Smooth muscle cell (in vitro differentiated cells): ENCODE measurements at regions not wholly inside any gene's neighbourhood (a gene's known extent, or its start where the extent isn't known, plus 50 kb on each side); places are given as distances from the start of the nearest gene placed in this dataset.

Experiments used
- DNase-seq: peaks from one replicate; lab custom pipeline; 2025; ENCODE audit not compliant: unreplicated experiment; lab: John Stamatoyannopoulos, UW
- H2AFZ ChIP-seq: fragments of 200-600 bp; sonication (generic); 2 replicates; pipeline ENCODE4 v1.6.0; 2016; ENCODE audit warnings: antibody characterized with exemption, low read depth, mild to moderate bottlenecking
- H3F3A ChIP-seq: fragments of 200-600 bp; sonication (generic); 2 replicates; pipeline ENCODE4 v1.6.0; 2017; ENCODE audit warnings: antibody characterized with exemption, low read depth
- H3K27ac ChIP-seq: fragments of 200-600 bp; sonication (generic); 2 replicates; pipeline ENCODE4 v1.5.1; 2016; ENCODE audit warnings: low read depth, mild to moderate bottlenecking
- H3K27me3 ChIP-seq: fragments of 200-600 bp; sonication (generic); 2 replicates; pipeline ENCODE4 v1.6.1; 2016; ENCODE audit warnings: low read depth, mild to moderate bottlenecking
- H3K36me3 ChIP-seq: fragments of 200-600 bp; sonication (generic); 2 replicates; pipeline ENCODE4 v1.5.1; 2016; ENCODE audit warnings: low read depth
- H3K4me1 ChIP-seq: fragments of 200-600 bp; sonication (generic); 2 replicates; pipeline ENCODE4 v1.5.1; 2016; ENCODE audit warnings: low read depth
- H3K4me2 ChIP-seq: fragments of 200-600 bp; sonication (generic); 2 replicates; pipeline ENCODE4 v1.6.0; 2016; ENCODE audit warnings: mild to moderate bottlenecking
- H3K4me3 ChIP-seq: fragments of 200-600 bp; sonication (generic); 2 replicates; pipeline ENCODE4 v1.5.1; 2016; ENCODE audit warnings: mild to moderate bottlenecking
- H3K79me2 ChIP-seq: fragments of 200-600 bp; sonication (generic); 2 replicates; pipeline ENCODE4 v1.6.0; 2016; ENCODE audit warnings: low read depth, mild to moderate bottlenecking
- H3K9ac ChIP-seq: fragments of 200-600 bp; sonication (generic); 2 replicates; pipeline ENCODE4 v1.6.0; 2016; ENCODE audit warnings: low read depth
- H3K9me3 ChIP-seq: fragments of 200-600 bp; sonication (generic); replicated peaks from 2 replicates; pipeline ENCODE4 v1.5.1; 2016; ENCODE audit warnings: low read depth
- H4K20me1 ChIP-seq: fragments of 200-600 bp; sonication (generic); 2 replicates; pipeline ENCODE4 v1.6.0; 2016; ENCODE audit warnings: low read depth
- CTCF ChIP-seq: fragments of 200-600 bp; sonication (generic); IDR thresholded peaks from 2 replicates; pipeline ENCODE4 v1.5.1; 2017; ENCODE audit warnings: borderline replicate concordance, mild to moderate bottlenecking, antibody characterized with exemption; ENCODE audit not compliant: insufficient read depth, poor library complexity, severe bottlenecking
- WGBS: methylation state at CpG from one replicate; pipeline ENCODE4 v1.1.7; 2016; ENCODE audit warnings: low lambda C conversion rate; 5-methylcytosine and 5-hydroxymethylcytosine counted together

- H3F3A ChIP-seq, result no peaks in the 10 kb centered on the region
- WGBS, result 85% methylated on average over 3 of the region's 3 CpGs
- no peaks in the 10 kb centered on the region for H3K36me3 ChIP-seq
- H3K9ac ChIP-seq, result no peak overlapping the region
- H3K79me2 ChIP-seq, result no peaks in the 10 kb centered on the region
- H3K4me3 ChIP-seq, result no peak overlapping the region
- no peak for DNase-seq
- no peaks in the 10 kb centered on the region for H3K27me3 ChIP-seq
- peaks cover 11% of the 10 kb centered on the region for H3K4me1 ChIP-seq
- peak overlapping the region; percentile 72 for H3K27ac ChIP-seq
- no peaks in the 10 kb centered on the region for H4K20me1 ChIP-seq
- no peak for TF ChIP-seq CTCF
- no peaks in the 10 kb centered on the region for H3K9me3 ChIP-seq
- H3K4me2 ChIP-seq, result peak overlapping the region; percentile 29
- no peak overlapping the region for H2AFZ ChIP-seq
These were observed 293.0 kb upstream of the PLXNA2 start for GRCh38 chr1:208537198-208537597.

- no peak for TF ChIP-seq CTCF
- Histone ChIP-seq H3K4me2 (no peak overlapping the region), H3K79me2 (no peaks in the 10 kb centered on the region), H2AFZ (no peak overlapping the region), H3K36me3 (no peaks in the 10 kb centered on the region), H4K20me1 (no peaks in the 10 kb centered on the region), H3K9me3 (no peaks in the 10 kb centered on the region), H3K9ac (no peak overlapping the region), H3K4me1 (peaks cover 11% of the 10 kb centered on the region), H3K27ac (no peak overlapping the region), H3F3A (no peaks in the 10 kb centered on the region), H3K4me3 (no peak overlapping the region), H3K27me3 (no peaks in the 10 kb centered on the region)
- DNase-seq, result no peak
- 91% methylated on average over 7 of the region's 7 CpGs for WGBS
These were observed 293.9 kb upstream of the PLXNA2 start for GRCh38 chr1:208538078-208538477.

GRCh38 chr1:208538587-208538986 lies 294.4 kb upstream of the PLXNA2 start:
- peaks cover 11% of the 10 kb centered on the region for H3K4me1 ChIP-seq
- TF ChIP-seq CTCF, result no peak
- no peak overlapping the region for H2AFZ ChIP-seq
- no peak for DNase-seq
- no peaks in the 10 kb centered on the region for H4K20me1 ChIP-seq
- WGBS, result 96% methylated on average over 5 of the region's 5 CpGs
- H3K79me2 ChIP-seq, result no peaks in the 10 kb centered on the region
- H3K4me2 ChIP-seq, result no peak overlapping the region
- H3K4me3 ChIP-seq, result no peak overlapping the region
- no peak overlapping the region for H3K27ac ChIP-seq
- no peaks in the 10 kb centered on the region for H3K9me3 ChIP-seq
- H3F3A ChIP-seq, result no peaks in the 10 kb centered on the region
- H3K27me3 ChIP-seq, result no peaks in the 10 kb centered on the region
- H3K9ac ChIP-seq, result no peak overlapping the region
- H3K36me3 ChIP-seq, result no peaks in the 10 kb centered on the region

GRCh38 chr1:208540724-208541123 lies 296.5 kb upstream of the PLXNA2 start:
- no peak overlapping the region for H2AFZ ChIP-seq
- H3K36me3 ChIP-seq, result no peaks in the 10 kb centered on the region
- no peaks in the 10 kb centered on the region for H3K27me3 ChIP-seq
- no peak for TF ChIP-seq CTCF
- DNase-seq, result no peak
- no peak overlapping the region for H3K4me2 ChIP-seq
- peaks cover 11% of the 10 kb centered on the region for H3K4me1 ChIP-seq
- H3K27ac ChIP-seq, result no peak overlapping the region
- no peaks in the 10 kb centered on the region for H4K20me1 ChIP-seq
- H3K9me3 ChIP-seq, result no peaks in the 10 kb centered on the region
- no peaks in the 10 kb centered on the region for H3K79me2 ChIP-seq
- H3K9ac ChIP-seq, result no peak overlapping the region
- H3K4me3 ChIP-seq, result no peak overlapping the region
- no peaks in the 10 kb centered on the region for H3F3A ChIP-seq
- 92% methylated on average over 2 of the region's 2 CpGs for WGBS
